K562 (cell line): ENCODE measurements at regions not wholly inside any gene's neighbourhood (a gene's known extent, or its start where the extent isn't known, plus 50 kb on each side); places are given as distances from the start of the nearest gene placed in this dataset.

Experiments
- ATAC-seq: fragments of 200-7000 bp; cut with Tn5 transposase; 3 replicates; pipeline ENCODE4 v1.9.1; 2020; ENCODE audit warnings: moderate library complexity
- BruUV-seq: library from RNA; stranded (reverse); fragments of 400-500 nt; replicated peaks from 2 replicates; lab custom pipeline; 2021; lab: Mats Ljungman, UMichigan
- CTCF ChIA-PET: fragments of 300-600 bp; formaldehyde crosslinking; extraction: SDS; loops from one replicate; lab custom pipeline; 2021; ENCODE audit warnings: low intra/inter-chr PET ratio; lab: Yijun Ruan, JAX
- POLR2A ChIA-PET: fragments of 300-600, 350-650 bp; sonication (Branson Sonifier 250); formaldehyde crosslinking; extraction: SDS; loops from one replicate; lab custom pipeline; 2021; ENCODE audit warnings: antibody characterized with exemption, inconsistent platforms; lab: Yijun Ruan, JAX
- DNase-seq, 4 experiments: peaks; one replicate each; pipeline versions ENCODE4 v3.0.0 to v3.0.0-alpha.2; 2011 to 2018; ENCODE audit warnings: low spot score in 3 of 4, mixed read lengths in 3 of 4; ENCODE audit errors: extremely low read depth in 1 of 4
- FAIRE-seq: peaks from 2 replicates; lab custom pipeline; 2011; peaks lifted over from hg19 to GRCh38; lab: Jason Lieb, UNC
- H2AFZ ChIP-seq: 2 replicates; pipeline ENCODE4 v1.6.0; 2011; ENCODE audit warnings: low read depth, low read length, control low read depth, inconsistent platforms
- H3K27ac ChIP-seq: fragments of 200-600 bp; 3 replicates; pipeline ENCODE4 v1.8.0; 2011; ENCODE audit warnings: low read depth, mild to moderate bottlenecking, control low read depth, inconsistent platforms, low read length, moderate library complexity, mixed read lengths; ENCODE audit errors: extremely low read depth
- H3K27me3 ChIP-seq, 2 experiments: fragments of 300-600 bp in 1 of 2; 2 replicates in 1 of 2; 3 replicates in 1 of 2; pipeline versions ENCODE4 v1.6.0 to v1.8.0; 2011; ENCODE audit warnings: inconsistent platforms in 2 of 2, low read length in 2 of 2, mild to moderate bottlenecking in 1 of 2, mixed read lengths in 1 of 2, moderate library complexity in 1 of 2; ENCODE audit not compliant: control insufficient read depth in 2 of 2, insufficient read depth in 2 of 2
- H3K36me3 ChIP-seq: fragments of 300-600 bp; 3 replicates; pipeline ENCODE4 v1.8.0; 2011; ENCODE audit warnings: mild to moderate bottlenecking, low read length, inconsistent platforms; ENCODE audit not compliant: control insufficient read depth, insufficient read depth
- H3K4me1 ChIP-seq, 2 experiments: fragments of 200-600 bp in 1 of 2; replicated peaks in 1 of 2; 2 replicates in 1 of 2; 3 replicates in 1 of 2; pipeline versions ENCODE4 v1.5.1 to v1.8.0; 2011; ENCODE audit warnings: inconsistent platforms in 2 of 2, low read length in 2 of 2, mild to moderate bottlenecking in 1 of 2, mixed read lengths in 1 of 2, moderate library complexity in 1 of 2; ENCODE audit not compliant: control insufficient read depth in 2 of 2, insufficient read depth in 2 of 2
- H3K4me2 ChIP-seq: 2 replicates; pipeline ENCODE4 v1.6.1; 2011; ENCODE audit warnings: low read length, control low read depth, inconsistent platforms, mixed read lengths; ENCODE audit not compliant: insufficient read depth
- H3K4me3 ChIP-seq: fragments of 200-600 bp; sonication (generic), shearing (Covaris generic); 2 replicates; pipeline ENCODE4 v1.5.1; 2016; ENCODE audit warnings: control low read depth, inconsistent platforms
- H3K79me2 ChIP-seq: fragments of 200-600 bp; 3 replicates; pipeline ENCODE4 v1.8.0; 2011; ENCODE audit warnings: low read length, inconsistent platforms; ENCODE audit not compliant: control insufficient read depth, insufficient read depth
- H3K9ac ChIP-seq, 2 experiments: 2 replicates each; pipeline versions ENCODE4 v1.6.0 to v1.6.1; 2011; ENCODE audit warnings: low read depth in 2 of 2, low read length in 2 of 2, control low read depth in 1 of 2, inconsistent platforms in 1 of 2, mild to moderate bottlenecking in 1 of 2, mixed read lengths in 1 of 2; ENCODE audit not compliant: insufficient read depth in 1 of 2
- H3K9me1 ChIP-seq: one replicate; pipeline ENCODE4 v1.6.0; 2011; ENCODE audit warnings: inconsistent platforms, mild to moderate bottlenecking, low read length, moderate library complexity; ENCODE audit not compliant: control insufficient read depth, insufficient read depth
- H3K9me3 ChIP-seq: replicated peaks from 2 replicates; pipeline ENCODE4 v1.5.1; 2011; ENCODE audit warnings: low read depth, low read length, inconsistent platforms; ENCODE audit not compliant: control insufficient read depth, insufficient read depth
- H4K20me1 ChIP-seq: replicated peaks from 2 replicates; pipeline ENCODE4 v1.6.1; 2011; ENCODE audit warnings: low read length, inconsistent platforms, mixed read lengths; ENCODE audit not compliant: control insufficient read depth, insufficient read depth
- BACH1 ChIP-seq: fragments of 200-800 bp; sonication (Bioruptor generic); IDR thresholded peaks from 2 replicates; pipeline ENCODE4 v1.6.1; 2016; ENCODE audit warnings: missing genetic modification characterization, missing compliant biosample characterization
- CBFB ChIP-seq: sonication (generic); formaldehyde crosslinking; IDR thresholded peaks from 2 replicates; pipeline ENCODE4 v1.4.0; 2020; ENCODE audit warnings: mild to moderate bottlenecking, missing genetic modification reagents
- MCM2 ChIP-seq: fragments of 450-650 bp; IDR thresholded peaks from 2 replicates; pipeline ENCODE4 v1.6.1; 2017; ENCODE audit warnings: low read depth, mild to moderate bottlenecking
- NR1H2 ChIP-seq: sonication (generic); formaldehyde crosslinking; IDR thresholded peaks from 2 replicates; pipeline ENCODE4 v1.4.0; 2020; ENCODE audit warnings: mild to moderate bottlenecking, missing genetic modification reagents
- TAF7 ChIP-seq: fragments of 450-650 bp; IDR thresholded peaks from 2 replicates; pipeline ENCODE4 v1.6.1; 2016; ENCODE audit warnings: missing genetic modification characterization, missing compliant biosample characterization
- ZNF384 ChIP-seq: IDR thresholded peaks from 2 replicates; pipeline ENCODE4 v1.6.1; 2012; ENCODE audit warnings: low read depth, low read length, improper control_type of control experiment
- ZNF75A ChIP-seq: fragments of 450-650 bp; formaldehyde crosslinking; IDR thresholded peaks from 2 replicates; pipeline ENCODE4 v1.4.0; 2020; ENCODE audit warnings: mild to moderate bottlenecking
- WGBS: fragments of 100-300 bp; shearing (Covaris generic); methylation state at CpG from one replicate; pipeline ENCODE4 v1.1.6; 2016; ENCODE audit warnings: low coverage, mixed read lengths; ENCODE audit not compliant: insufficient coverage; ENCODE audit errors: missing lambda C conversion rate; 5-methylcytosine and 5-hydroxymethylcytosine counted together
- in situ Hi-C: fragments of 300-500 bp; cut with MboI; formaldehyde crosslinking; loops from 4 replicates; pipeline ENCODE4 v1.15.0; 2018; ENCODE audit warnings: inconsistent platforms, mixed read lengths
- intact Hi-C: fragments of 100-400 bp; cut with micrococcal nuclease; formaldehyde crosslinking; loops from 2 replicates; pipeline ENCODE4 v1.14.2; 2022
- TF ChIP-seq, protein P1 (sequence below): fragments of 250-450 bp; sonication (Bioruptor Pico); IDR thresholded peaks from 2 replicates; pipeline ENCODE4 v1.5.0; 2020; ENCODE audit warnings: mild to moderate bottlenecking
- TF ChIP-seq, protein P2 (sequence below): fragments of 450-650 bp; formaldehyde crosslinking; IDR thresholded peaks from 2 replicates; pipeline ENCODE4 v1.4.0; 2020; ENCODE audit warnings: mild to moderate bottlenecking
- TF ChIP-seq, protein P3 (sequence below): IDR thresholded peaks from 2 replicates; pipeline ENCODE4 v1.6.1; 2016; ENCODE audit warnings: missing genetic modification characterization, missing compliant biosample characterization
- TF ChIP-seq, protein P4 (sequence below): fragments of 150-350 bp; conservative IDR thresholded peaks from 2 replicates; pipeline ENCODE4 v1.6.1; 2014; ENCODE audit warnings: low read length

DNA sequence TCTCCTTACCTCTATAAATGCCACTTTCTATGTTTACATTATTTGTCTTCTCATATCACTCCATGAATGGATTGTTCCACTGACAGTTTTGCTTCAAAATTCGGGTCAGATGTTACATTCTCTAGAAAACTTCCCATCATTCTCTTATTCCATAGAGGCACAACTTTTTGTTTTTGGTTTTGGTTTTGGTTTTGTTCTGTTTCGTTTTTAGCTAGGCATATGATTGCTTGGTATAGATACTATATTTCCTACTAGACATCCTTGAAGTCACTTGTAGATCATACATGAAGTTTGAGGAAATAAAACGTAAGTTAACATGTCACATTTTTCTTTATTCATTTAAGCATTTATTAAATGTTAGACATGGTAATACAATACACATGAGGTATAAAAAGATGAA lies 961.0 kb downstream of the PCDH18 start:
- Histone ChIP-seq H3K4me3 (no peak overlapping the region), H3K9me1 (no peaks in the 10 kb centered on the region), H2AFZ (no peak overlapping the region), H3K9me3 (no peaks in the 10 kb centered on the region), H3K27me3 (no peaks in the 10 kb centered on the region), H3K9ac (no peak overlapping the region), H3K4me1 (no peaks in the 10 kb centered on the region), H4K20me1 (no peaks in the 10 kb centered on the region), H3K36me3 (no peaks in the 10 kb centered on the region), H3K79me2 (no peaks in the 10 kb centered on the region), H3K4me2 (no peak overlapping the region), H3K27ac (no peak overlapping the region)
- TF ChIP-seq CBFB (CRISPR knock-in tag) (no peak), BACH1 (tag) (no peak), TAF7 (tag) (no peak)
- TF ChIP-seq, protein P1, sequence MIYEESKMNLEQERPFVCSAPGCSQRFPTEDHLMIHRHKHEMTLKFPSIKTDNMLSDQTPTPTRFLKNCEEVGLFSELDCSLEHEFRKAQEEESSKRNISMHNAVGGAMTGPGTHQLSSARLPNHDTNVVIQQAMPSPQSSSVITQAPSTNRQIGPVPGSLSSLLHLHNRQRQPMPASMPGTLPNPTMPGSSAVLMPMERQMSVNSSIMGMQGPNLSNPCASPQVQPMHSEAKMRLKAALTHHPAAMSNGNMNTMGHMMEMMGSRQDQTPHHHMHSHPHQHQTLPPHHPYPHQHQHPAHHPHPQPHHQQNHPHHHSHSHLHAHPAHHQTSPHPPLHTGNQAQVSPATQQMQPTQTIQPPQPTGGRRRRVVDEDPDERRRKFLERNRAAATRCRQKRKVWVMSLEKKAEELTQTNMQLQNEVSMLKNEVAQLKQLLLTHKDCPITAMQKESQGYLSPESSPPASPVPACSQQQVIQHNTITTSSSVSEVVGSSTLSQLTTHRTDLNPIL (CRISPR knock-in tag) = no peak
- BruUV-seq = no TSS peak
- no peak for FAIRE-seq
- in situ Hi-C loops = no loop called here
- ChIA-PET POLR2A (no interaction called here), CTCF (no interaction called here)
- no peak for DNase-seq
- intact Hi-C loops = no loop called here
- no peak for ATAC-seq
- WGBS = 0% methylated on average over 3 of the region's 3 CpGs

DNA sequence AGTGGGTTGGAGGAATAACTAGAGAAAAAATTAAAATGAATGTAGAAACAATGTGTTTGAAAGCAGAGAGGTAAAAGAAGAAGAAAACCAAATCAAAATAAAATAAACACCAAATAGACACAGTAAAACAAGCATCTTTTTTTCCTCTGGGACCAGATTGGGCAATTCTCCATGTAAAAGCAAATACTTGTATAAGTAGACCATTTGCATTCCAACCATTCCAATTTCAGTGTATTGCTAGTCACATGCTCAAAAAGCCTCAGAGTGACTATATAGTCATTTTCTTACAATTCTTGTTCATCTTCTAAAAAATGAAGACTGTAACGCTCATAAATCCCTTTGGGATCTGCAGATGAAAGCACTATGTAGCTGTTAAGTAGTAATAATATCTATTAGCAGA lies 969.5 kb downstream of the PCDH18 start:
- H3K27me3 ChIP-seq = no peaks in the 10 kb centered on the region
- no peak overlapping the region for H3K4me2 ChIP-seq
- 0% methylated on average over 1 of the region's 1 CpG for WGBS
- in situ Hi-C loops = no loop called here
- FAIRE-seq = no peak
- ChIA-PET CTCF (no interaction called here), POLR2A (no interaction called here)
- no peak overlapping the region for H3K27ac ChIP-seq
- ATAC-seq = no peak
- H3K4me3 ChIP-seq = no peak overlapping the region
- no peaks in the 10 kb centered on the region for H4K20me1 ChIP-seq
- no peaks in the 10 kb centered on the region for H3K79me2 ChIP-seq
- DNase-seq = no peak
- no peaks in the 10 kb centered on the region for H3K4me1 ChIP-seq
- no peak overlapping the region for H2AFZ ChIP-seq
- H3K36me3 ChIP-seq = no peaks in the 10 kb centered on the region
- BruUV-seq = no TSS peak
- H3K9ac ChIP-seq = no peak overlapping the region
- no peaks in the 10 kb centered on the region for H3K9me1 ChIP-seq
- no peaks in the 10 kb centered on the region for H3K9me3 ChIP-seq
- intact Hi-C loops = no loop called here
- TF ChIP-seq, protein P2, sequence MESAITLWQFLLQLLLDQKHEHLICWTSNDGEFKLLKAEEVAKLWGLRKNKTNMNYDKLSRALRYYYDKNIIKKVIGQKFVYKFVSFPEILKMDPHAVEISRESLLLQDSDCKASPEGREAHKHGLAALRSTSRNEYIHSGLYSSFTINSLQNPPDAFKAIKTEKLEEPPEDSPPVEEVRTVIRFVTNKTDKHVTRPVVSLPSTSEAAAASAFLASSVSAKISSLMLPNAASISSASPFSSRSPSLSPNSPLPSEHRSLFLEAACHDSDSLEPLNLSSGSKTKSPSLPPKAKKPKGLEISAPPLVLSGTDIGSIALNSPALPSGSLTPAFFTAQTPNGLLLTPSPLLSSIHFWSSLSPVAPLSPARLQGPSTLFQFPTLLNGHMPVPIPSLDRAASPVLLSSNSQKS = no peak
- TF ChIP-seq, protein P3, sequence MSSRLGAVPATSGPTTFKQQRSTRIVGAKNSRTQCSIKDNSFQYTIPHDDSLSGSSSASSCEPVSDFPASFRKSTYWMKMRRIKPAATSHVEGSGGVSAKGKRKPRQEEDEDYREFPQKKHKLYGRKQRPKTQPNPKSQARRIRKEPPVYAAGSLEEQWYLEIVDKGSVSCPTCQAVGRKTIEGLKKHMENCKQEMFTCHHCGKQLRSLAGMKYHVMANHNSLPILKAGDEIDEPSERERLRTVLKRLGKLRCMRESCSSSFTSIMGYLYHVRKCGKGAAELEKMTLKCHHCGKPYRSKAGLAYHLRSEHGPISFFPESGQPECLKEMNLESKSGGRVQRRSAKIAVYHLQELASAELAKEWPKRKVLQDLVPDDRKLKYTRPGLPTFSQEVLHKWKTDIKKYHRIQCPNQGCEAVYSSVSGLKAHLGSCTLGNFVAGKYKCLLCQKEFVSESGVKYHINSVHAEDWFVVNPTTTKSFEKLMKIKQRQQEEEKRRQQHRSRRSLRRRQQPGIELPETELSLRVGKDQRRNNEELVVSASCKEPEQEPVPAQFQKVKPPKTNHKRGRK = no peak
- TF ChIP-seq NR1H2 (CRISPR knock-in tag) (no peak), ZNF75A (no peak), MCM2 (no peak), ZNF384 (no peak)
- TF ChIP-seq, protein P4, sequence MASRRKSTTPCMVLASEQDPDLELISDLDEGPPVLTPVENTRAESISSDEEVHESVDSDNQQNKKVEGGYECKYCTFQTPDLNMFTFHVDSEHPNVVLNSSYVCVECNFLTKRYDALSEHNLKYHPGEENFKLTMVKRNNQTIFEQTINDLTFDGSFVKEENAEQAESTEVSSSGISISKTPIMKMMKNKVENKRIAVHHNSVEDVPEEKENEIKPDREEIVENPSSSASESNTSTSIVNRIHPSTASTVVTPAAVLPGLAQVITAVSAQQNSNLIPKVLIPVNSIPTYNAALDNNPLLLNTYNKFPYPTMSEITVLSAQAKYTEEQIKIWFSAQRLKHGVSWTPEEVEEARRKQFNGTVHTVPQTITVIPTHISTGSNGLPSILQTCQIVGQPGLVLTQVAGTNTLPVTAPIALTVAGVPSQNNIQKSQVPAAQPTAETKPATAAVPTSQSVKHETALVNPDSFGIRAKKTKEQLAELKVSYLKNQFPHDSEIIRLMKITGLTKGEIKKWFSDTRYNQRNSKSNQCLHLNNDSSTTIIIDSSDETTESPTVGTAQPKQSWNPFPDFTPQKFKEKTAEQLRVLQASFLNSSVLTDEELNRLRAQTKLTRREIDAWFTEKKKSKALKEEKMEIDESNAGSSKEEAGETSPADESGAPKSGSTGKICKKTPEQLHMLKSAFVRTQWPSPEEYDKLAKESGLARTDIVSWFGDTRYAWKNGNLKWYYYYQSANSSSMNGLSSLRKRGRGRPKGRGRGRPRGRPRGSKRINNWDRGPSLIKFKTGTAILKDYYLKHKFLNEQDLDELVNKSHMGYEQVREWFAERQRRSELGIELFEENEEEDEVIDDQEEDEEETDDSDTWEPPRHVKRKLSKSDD = no peak
